ENCODE measurements at regions not wholly inside any gene's neighbourhood (a gene's known extent, or its start where the extent isn't known, plus 50 kb on each side); places are given as distances from the start of the nearest gene placed in this dataset.

DNA sequence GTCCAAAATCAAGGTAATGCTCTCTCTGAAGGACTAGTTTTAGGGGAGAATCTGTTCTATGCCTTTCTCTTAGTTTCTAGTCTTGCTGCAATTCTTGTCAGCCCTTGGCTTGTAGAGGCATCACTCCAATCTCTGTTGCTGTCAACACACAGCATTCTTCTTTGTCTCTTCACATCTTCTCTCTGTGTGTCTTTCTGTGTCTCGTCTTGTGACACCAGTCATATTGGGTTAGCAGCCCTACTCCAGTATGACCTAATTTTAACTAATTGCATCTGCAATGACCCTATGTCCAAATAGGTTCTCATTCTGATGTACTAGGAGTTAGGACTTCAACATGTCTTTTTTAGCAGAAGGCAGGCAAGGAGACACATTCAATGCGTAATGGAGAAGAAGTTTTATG, 1110.6 kb downstream of the DTWD2 start:
- no peaks in the 10 kb centered on the region for H3K4me1 Mint-ChIP-seq

DNA sequence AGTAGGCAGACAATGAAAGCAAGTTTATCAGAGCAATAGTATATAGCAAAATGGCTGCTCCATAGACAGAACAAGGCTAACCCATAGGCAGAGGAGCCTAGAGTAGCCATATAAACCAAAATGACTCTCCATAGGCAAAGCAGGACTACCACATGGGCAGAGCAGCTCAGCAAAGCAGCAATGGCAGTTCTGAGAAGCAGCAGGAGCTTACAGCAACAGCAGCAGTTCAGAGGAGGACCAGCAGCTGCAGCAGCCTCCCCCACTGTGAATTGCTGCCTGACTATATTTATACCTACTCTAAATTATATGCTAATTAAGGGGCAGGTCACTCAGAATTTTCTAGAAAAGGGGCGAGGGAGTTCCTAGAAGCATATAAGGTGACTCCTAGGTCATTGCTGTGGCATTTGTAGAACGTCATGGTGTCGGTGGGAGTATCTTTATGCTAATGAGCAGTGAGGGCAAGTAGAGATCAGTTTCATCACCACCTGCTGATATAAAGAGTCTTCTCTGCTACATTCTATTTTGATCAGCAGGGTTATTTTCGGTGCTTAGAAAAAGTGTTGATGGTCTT, 1115.5 kb downstream of the DTWD2 start:
- Mint-ChIP-seq H3K4me3 (no peak overlapping the region), H3K36me3 (ENCODE audit: low read depth) (no peaks in the 10 kb centered on the region), H3K27me3 (no peaks in the 10 kb centered on the region), H3K4me1 (no peaks in the 10 kb centered on the region), H3K9me3 (peaks cover 8% of the 10 kb centered on the region), H3K27ac (no peak overlapping the region)
- ATAC-seq (replicated peaks): no peak

More for the DNA sequence above, 1110.6 kb downstream of the DTWD2 start:
- no peak for ATAC-seq (replicated peaks)
- H3K9me3 Mint-ChIP-seq: peaks cover 4% of the 10 kb centered on the region
- no peak overlapping the region for H3K27ac Mint-ChIP-seq
- H3K36me3 Mint-ChIP-seq (ENCODE audit: low read depth): no peaks in the 10 kb centered on the region
- no peaks in the 10 kb centered on the region for H3K27me3 Mint-ChIP-seq
- H3K4me3 Mint-ChIP-seq: no peak overlapping the region

DNA sequence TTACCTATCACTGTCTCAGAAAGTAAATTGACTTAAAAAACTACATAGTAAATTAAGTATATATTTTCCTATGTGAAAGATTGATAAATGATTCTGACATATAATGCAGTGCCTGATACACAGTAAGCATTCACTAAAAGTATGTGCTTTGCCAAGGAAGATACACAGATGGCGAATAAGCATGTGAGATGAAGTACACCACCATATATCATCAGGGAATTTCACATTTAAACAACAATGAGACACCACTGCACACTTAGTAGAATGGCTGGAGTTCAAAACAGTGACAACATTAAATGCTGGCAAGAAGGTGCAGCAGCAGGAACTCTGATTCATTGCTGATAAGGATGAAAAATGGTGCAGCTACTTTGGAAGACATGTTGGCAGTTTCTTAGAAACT, 1118.8 kb downstream of the DTWD2 start:
- no peaks in the 10 kb centered on the region for H3K27me3 Mint-ChIP-seq

DNA sequence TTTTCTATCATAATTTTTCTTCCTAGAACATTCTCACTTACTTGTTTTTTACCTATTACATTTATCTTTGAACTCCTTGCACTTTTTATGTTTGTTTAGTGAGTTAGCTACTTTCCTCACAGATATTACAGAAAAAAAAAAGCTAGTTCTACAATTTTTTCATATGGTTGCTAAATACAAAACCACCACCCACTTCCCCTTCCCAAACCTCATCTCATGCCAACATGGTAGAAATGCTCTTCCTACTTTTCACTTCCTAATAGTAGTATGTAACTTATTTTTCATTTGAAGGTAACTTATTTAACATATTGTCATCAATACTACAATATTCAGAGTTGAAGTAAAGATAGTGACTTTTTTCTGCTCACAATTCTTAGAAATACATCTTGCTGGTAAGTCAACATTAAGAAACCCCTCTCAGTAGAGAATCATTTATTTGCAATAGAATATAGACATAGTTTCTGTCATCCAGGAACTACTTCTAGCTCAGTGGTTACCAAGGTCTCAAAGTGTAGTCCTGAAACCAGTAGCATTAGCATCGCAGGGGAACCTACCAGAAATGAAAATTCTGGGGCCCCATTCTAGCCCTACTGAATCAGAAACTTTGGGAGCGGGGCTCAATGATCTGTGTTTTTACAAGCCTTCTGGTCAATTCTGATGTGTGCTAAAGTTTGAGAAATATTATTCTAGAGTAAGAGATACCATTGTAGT, 1124.6 kb downstream of the DTWD2 start:
- Mint-ChIP-seq H3K4me3 (no peak overlapping the region), H3K27me3 (no peaks in the 10 kb centered on the region), H3K27ac (no peak overlapping the region), H3K4me1 (no peaks in the 10 kb centered on the region), H3K9me3 (peaks cover 5% of the 10 kb centered on the region), H3K36me3 (ENCODE audit: low read depth) (no peaks in the 10 kb centered on the region)
- no peak for ATAC-seq (replicated peaks)

More for the DNA sequence above, 1118.8 kb downstream of the DTWD2 start:
- Mint-ChIP-seq H3K4me3 (no peak overlapping the region), H3K36me3 (ENCODE audit: low read depth) (no peaks in the 10 kb centered on the region), H3K4me1 (no peaks in the 10 kb centered on the region), H3K9me3 (peaks cover 5% of the 10 kb centered on the region), H3K27ac (no peak overlapping the region)
- no peak for ATAC-seq (replicated peaks)

DNA sequence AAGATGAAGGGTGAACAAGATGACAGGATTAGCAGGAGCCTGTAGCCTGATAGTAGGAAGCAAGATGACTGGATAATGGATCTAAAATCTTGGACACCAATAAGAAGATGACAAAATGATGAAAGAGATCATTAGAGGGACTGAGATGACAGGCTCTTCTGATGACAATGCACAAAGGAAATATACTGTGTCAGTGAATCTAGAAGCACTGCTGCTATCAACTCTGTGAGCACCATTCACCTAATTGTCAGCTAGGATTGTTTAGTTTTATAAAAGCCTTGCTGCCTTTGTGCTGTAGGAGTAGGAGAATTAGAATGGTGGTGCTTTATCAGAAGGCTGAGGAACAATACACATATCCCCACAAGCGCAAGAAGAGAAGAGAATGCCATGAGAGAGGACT, 1127.8 kb downstream of the DTWD2 start:
- no peaks in the 10 kb centered on the region for H3K4me1 Mint-ChIP-seq
- H3K36me3 Mint-ChIP-seq (ENCODE audit: low read depth): no peaks in the 10 kb centered on the region
- no peak for ATAC-seq (replicated peaks)
- no peaks in the 10 kb centered on the region for H3K27me3 Mint-ChIP-seq
- H3K4me3 Mint-ChIP-seq: no peak overlapping the region
- H3K9me3 Mint-ChIP-seq: peaks cover 19% of the 10 kb centered on the region
- H3K27ac Mint-ChIP-seq: no peak overlapping the region

DNA sequence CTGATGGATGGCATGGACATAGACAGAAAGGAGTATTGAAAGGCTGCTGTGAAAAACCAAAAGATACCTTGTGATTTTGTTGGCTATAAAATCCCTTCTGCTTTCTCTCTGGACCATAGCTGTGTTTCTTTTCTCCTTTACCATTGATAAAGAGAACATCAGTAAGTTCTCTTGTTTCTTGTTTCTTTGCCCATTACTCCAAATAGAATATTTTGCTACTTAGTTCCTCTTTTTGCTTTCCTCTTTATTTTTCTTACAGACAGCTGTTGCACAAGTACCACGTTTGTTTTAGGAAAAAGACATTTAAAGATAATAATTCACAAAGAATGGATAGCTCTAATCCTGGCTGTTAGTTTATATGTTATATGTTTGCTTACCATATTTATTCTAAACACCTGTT, 1129.2 kb downstream of the DTWD2 start:
- H3K4me3 Mint-ChIP-seq: no peak overlapping the region
- H3K36me3 Mint-ChIP-seq (ENCODE audit: low read depth): no peaks in the 10 kb centered on the region
- H3K27me3 Mint-ChIP-seq: no peaks in the 10 kb centered on the region
- no peak for ATAC-seq (replicated peaks)
- H3K9me3 Mint-ChIP-seq: peaks cover 19% of the 10 kb centered on the region
- no peak overlapping the region for H3K27ac Mint-ChIP-seq
- no peaks in the 10 kb centered on the region for H3K4me1 Mint-ChIP-seq

DNA sequence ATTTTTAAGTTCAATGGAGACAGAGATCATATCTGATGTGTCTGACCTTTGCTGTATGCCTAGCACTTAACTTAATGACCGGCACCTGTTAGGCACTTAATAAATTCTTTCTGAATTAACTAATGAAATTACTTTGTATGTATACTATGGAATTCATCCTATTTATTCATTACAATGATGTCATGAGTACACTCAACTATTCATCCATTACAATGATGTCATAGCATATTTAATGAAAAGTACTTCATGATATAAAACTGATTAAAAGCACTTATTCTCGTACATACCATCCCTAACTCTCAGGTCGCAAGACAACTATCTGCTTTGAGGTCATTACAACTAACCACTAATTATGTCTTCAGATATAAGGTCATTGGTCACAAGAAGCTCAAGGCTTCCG, 1131.6 kb downstream of the DTWD2 start:
- ATAC-seq (replicated peaks): no peak
- no peaks in the 10 kb centered on the region for H3K4me1 Mint-ChIP-seq
- H3K4me3 Mint-ChIP-seq: no peak overlapping the region
- no peaks in the 10 kb centered on the region for H3K27me3 Mint-ChIP-seq
- peaks cover 14% of the 10 kb centered on the region for H3K9me3 Mint-ChIP-seq
- H3K36me3 Mint-ChIP-seq (ENCODE audit: low read depth): no peaks in the 10 kb centered on the region
- no peak overlapping the region for H3K27ac Mint-ChIP-seq

DNA sequence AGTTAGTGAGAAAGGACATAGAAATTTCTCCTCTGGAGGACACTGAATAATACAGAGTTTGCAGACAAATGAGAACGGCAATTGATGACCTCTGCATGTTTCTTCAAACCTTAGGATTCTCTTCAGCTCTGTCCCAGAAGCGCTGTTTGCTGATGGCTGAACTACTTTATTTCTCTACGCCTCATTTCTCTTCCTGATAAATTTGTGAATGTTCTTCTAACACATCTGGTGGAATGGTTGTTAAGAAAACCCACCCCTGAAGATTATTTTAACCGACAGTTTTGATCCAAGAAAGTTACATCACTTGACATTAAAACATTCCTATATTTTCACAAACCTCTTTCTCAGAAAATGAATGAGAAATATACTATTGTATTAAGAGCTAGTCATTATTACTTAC, 1150.6 kb downstream of the DTWD2 start:
- H3K36me3 Mint-ChIP-seq (ENCODE audit: low read depth): no peaks in the 10 kb centered on the region
- no peak for ATAC-seq (replicated peaks)
- H3K4me1 Mint-ChIP-seq: no peaks in the 10 kb centered on the region
- H3K9me3 Mint-ChIP-seq: peaks cover 24% of the 10 kb centered on the region
- H3K27me3 Mint-ChIP-seq: no peaks in the 10 kb centered on the region
- no peak overlapping the region for H3K4me3 Mint-ChIP-seq
- H3K27ac Mint-ChIP-seq: no peak overlapping the region

DNA sequence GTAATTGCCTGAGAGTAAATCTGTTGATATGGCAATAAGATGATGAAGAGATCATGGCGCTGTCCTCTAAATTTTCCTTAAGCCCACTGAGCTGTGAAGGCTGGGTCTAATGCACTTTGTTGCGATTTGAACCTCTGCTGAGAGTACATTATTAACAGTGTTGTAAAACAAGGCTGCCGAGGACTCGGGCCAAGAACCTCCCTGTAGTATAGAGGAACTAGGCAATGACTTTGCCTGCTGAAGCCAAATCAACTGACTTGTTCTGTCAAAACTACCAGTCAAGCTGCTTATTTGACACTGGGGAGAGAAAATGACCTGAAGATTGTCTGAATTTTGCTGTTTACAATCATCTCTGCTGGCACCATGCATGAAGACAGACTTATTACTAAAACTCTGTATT, 1154.7 kb downstream of the DTWD2 start:
- Mint-ChIP-seq H3K27ac (no peak overlapping the region), H3K4me3 (no peak overlapping the region), H3K9me3 (peaks cover 29% of the 10 kb centered on the region), H3K4me1 (no peaks in the 10 kb centered on the region), H3K36me3 (ENCODE audit: low read depth) (no peaks in the 10 kb centered on the region), H3K27me3 (no peaks in the 10 kb centered on the region)
- no peak for ATAC-seq (replicated peaks)

DNA sequence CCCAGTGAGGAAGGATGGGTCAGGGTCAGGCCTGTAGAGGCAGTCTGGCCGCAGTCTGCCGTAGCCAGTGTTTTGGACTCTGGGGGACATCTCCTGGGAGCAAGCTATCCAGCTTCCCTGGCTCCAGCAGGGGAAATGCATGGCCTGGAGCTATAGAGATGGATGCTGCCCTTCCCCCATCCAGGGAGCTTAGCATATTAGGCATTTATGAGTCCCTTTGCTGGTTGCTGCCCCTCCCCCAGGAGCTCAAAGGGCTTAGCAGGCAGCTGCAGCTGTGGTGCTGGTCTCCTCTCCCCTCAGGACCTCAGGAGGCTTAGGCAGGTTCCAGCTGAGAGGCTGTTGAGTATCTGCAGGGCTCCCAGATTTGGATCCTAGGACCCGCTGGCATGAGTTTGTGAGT, 1158.7 kb downstream of the DTWD2 start:
- Mint-ChIP-seq H3K4me3 (no peak overlapping the region), H3K9me3 (peaks cover 21% of the 10 kb centered on the region), H3K4me1 (no peaks in the 10 kb centered on the region), H3K27ac (no peak overlapping the region), H3K27me3 (no peaks in the 10 kb centered on the region), H3K36me3 (ENCODE audit: low read depth) (no peaks in the 10 kb centered on the region)
- ATAC-seq (replicated peaks): no peak

DNA sequence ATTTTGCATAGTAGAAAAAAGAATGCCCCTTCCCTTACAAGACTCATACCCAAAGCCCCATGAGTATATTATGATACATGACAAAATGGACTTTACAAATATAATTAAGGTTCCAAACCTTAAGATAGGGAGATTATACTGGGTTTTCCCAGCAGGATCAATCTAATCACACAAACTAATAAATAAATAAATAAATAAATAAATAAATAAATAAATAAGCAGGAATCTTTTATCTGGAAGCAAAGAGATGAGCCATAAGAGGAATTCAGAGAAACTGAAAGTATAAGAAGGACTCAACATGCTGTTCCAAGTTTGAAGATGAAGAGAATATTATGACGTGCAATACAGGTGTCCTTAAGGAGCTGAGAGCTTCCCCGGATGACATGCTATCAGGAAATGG, 1174.5 kb downstream of the DTWD2 start:
- H3K9me3 Mint-ChIP-seq: peaks cover 9% of the 10 kb centered on the region
- H3K4me3 Mint-ChIP-seq: no peak overlapping the region
- H3K27ac Mint-ChIP-seq: no peak overlapping the region
- H3K27me3 Mint-ChIP-seq: no peaks in the 10 kb centered on the region
- no peaks in the 10 kb centered on the region for H3K4me1 Mint-ChIP-seq
- no peaks in the 10 kb centered on the region for H3K36me3 Mint-ChIP-seq (ENCODE audit: low read depth)
- ATAC-seq (replicated peaks): no peak

DNA sequence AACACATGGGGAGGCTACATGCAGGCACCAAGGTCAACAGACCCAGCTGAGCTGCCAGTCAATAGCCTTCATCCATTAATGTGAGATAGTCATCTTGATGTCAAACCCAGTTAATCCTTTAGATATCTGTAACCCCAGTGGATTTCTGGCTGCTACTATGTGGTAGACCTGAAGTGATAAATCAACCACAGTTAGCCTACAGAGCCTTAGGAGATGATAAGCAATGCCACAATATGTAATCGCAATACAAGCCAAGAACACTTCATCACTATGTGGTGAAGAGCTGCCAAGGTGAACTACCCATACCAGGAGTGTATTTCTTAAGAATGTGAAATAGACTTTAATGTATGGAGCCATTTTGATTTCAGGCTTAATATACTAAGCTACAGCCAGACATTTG, 1175.5 kb downstream of the DTWD2 start:
- H3K4me1 Mint-ChIP-seq: no peaks in the 10 kb centered on the region
- no peaks in the 10 kb centered on the region for H3K27me3 Mint-ChIP-seq
- H3K36me3 Mint-ChIP-seq (ENCODE audit: low read depth): no peaks in the 10 kb centered on the region
- no peak for ATAC-seq (replicated peaks)
- H3K27ac Mint-ChIP-seq: no peak overlapping the region
- H3K9me3 Mint-ChIP-seq: peaks cover 4% of the 10 kb centered on the region
- no peak overlapping the region for H3K4me3 Mint-ChIP-seq

DNA sequence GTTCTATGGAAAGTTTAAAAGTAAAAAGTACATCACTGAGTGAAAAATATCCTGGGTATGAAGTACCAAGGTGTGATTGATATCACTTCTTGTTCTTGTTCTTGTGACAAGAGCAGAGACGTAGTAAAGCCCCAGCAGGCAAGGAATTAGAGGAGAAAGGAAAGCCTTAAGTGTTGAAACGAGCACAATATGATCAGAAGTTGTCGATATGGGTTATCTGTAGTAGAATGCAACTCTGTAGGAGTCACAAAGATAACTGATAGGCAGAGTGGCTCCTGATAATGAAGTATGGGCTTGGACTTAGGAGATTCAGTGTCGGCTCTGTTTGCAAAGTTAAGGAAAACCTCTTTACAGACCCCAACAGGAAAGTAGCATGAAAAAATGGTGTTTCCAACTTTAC, 1179.1 kb downstream of the DTWD2 start:
- H3K9me3 Mint-ChIP-seq: peaks cover 11% of the 10 kb centered on the region
- H3K27me3 Mint-ChIP-seq: no peaks in the 10 kb centered on the region
- no peaks in the 10 kb centered on the region for H3K36me3 Mint-ChIP-seq (ENCODE audit: low read depth)
- H3K4me3 Mint-ChIP-seq: no peak overlapping the region
- H3K27ac Mint-ChIP-seq: no peak overlapping the region
- H3K4me1 Mint-ChIP-seq: no peaks in the 10 kb centered on the region
- no peak for ATAC-seq (replicated peaks)

DNA sequence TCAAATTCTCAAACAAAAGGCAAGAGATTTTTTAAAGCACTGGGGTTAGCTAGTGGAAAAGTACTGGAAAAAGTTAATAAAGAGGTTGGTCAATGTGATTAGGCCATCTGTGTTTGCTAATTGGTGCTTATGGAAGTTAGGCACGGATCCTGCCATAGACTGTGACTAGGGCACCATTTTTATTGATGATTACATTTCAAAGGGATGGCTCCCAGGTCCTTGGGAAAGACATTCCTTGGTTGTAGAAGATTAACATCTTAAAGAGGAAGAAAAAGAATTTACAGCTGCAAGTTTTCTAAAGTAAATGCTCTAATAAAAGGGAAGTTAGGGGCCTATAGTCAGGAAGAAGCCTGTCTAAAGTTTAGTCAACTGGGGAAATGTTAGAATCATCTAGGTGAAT, 1183.3 kb downstream of the DTWD2 start:
- H3K9me3 Mint-ChIP-seq: peaks cover 10% of the 10 kb centered on the region
- no peaks in the 10 kb centered on the region for H3K4me1 Mint-ChIP-seq
- no peaks in the 10 kb centered on the region for H3K36me3 Mint-ChIP-seq (ENCODE audit: low read depth)
- no peak overlapping the region for H3K27ac Mint-ChIP-seq
- H3K27me3 Mint-ChIP-seq: no peaks in the 10 kb centered on the region
- H3K4me3 Mint-ChIP-seq: no peak overlapping the region
- ATAC-seq (replicated peaks): no peak

DNA sequence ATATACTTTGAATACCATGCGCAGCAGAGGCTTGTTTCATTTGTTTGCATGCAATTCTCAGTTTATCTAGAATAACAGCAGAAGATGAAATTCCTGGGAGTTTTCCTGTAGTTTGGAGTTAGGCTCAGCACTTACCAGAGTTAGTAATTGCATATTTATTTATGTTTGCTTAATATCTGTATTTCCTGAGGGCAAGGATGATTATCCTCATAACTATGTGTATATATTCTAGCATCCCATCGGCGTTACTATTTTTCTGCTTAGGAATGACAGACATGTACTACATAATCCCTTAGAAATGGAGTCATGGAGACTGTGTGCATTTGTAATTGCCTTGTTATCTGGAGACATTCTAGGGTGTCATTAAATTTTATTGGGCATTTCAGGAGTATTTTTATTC, 1184.8 kb downstream of the DTWD2 start:
- H3K27me3 Mint-ChIP-seq: no peaks in the 10 kb centered on the region
- H3K36me3 Mint-ChIP-seq (ENCODE audit: low read depth): no peaks in the 10 kb centered on the region
- H3K27ac Mint-ChIP-seq: no peak overlapping the region
- H3K9me3 Mint-ChIP-seq: peaks cover 10% of the 10 kb centered on the region
- H3K4me3 Mint-ChIP-seq: no peak overlapping the region
- no peak for ATAC-seq (replicated peaks)
- H3K4me1 Mint-ChIP-seq: no peaks in the 10 kb centered on the region

DNA sequence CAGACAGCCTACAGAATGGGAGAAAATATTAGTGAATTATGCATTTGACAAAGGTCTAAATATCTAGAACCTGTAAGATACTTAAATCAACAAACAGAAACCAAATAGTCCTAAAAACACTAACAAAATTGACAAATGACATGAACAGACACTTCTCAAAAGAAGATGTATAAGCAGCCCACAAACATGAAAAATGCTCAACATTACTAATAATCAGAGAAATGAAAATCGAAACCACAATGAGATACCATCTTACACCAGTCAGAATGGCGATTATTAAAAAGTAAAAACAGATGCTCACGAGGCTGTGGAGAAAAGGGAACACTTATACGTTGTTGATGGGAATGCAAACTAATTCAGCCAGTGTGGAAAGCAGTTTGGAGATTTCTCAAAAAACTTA, 1186.8 kb downstream of the DTWD2 start:
- Mint-ChIP-seq H3K9me3 (peaks cover 11% of the 10 kb centered on the region), H3K4me3 (no peak overlapping the region), H3K36me3 (ENCODE audit: low read depth) (no peaks in the 10 kb centered on the region), H3K4me1 (no peaks in the 10 kb centered on the region), H3K27ac (no peak overlapping the region), H3K27me3 (no peaks in the 10 kb centered on the region)
- ATAC-seq (replicated peaks): no peak
